ENCODE measurements at regions not wholly inside any gene's neighbourhood (a gene's known extent, or its start where the extent isn't known, plus 50 kb on each side); places are given as distances from the start of the nearest gene placed in this dataset.

DNA sequence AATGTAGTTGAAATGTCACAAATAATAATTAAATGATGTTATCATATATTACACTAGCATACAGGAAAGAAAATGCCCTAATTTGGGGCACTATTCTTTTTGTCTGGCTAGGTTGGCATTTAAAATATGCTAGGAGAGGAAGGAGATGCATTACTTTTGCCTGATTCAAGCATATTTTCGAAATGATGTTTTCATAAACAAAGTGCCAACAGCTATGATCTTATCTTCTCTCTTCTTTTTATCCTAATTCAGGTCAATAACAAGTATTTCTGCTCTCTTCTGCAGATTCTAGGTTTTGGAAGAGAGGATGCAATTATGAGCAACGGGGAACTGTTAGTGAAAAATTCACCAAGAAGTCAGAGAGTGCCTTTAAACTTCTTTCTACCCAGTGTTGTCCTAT lies 55.8 kb upstream of the NR2F2 start:
- Histone ChIP-seq H3K36me3 (ENCODE audit: insufficient read depth) (no peaks in the 10 kb centered on the region), H3K27me3 (ENCODE audit: insufficient read depth) (no peaks in the 10 kb centered on the region), H2AFZ (no peak overlapping the region), H3K4me3 (no peak overlapping the region), H3F3A (replicated peaks; ENCODE audit: low read depth) (no peaks in the 10 kb centered on the region), H3K9me2 (ENCODE audit: insufficient read depth) (no peaks in the 10 kb centered on the region), H3K27ac (ENCODE audit: low read depth) (no peak overlapping the region), H4K20me1 (replicated peaks; ENCODE audit: insufficient read depth) (no peaks in the 10 kb centered on the region), H3K79me2 (replicated peaks; ENCODE audit: insufficient read depth) (no peaks in the 10 kb centered on the region), H3K4me2 (no peak overlapping the region), H3K4me1 (ENCODE audit: insufficient read depth) (no peaks in the 10 kb centered on the region)
- Mint-ChIP-seq H3K27me3 (ENCODE audit: insufficient read depth, low read depth, poor library complexity) (peaks cover 6% of the 10 kb centered on the region), H3K27ac (no peak overlapping the region), H3K9me3 (no peaks in the 10 kb centered on the region), H3K36me3 (ENCODE audit: low read depth) (no peaks in the 10 kb centered on the region), H3K4me3 (no peak overlapping the region), H3K4me1 (0 out of 3 replicates have a peak, but pooled peaks cover 2% of the 10 kb centered on the region)
- no peak for DNase-seq (ENCODE audit: low spot score)
- no peak for TF ChIP-seq NANOG (IDR thresholded peaks at IDR 0.05; ENCODE audit: borderline replicate concordance)
- no peak for ATAC-seq

- H3K4me2 ChIP-seq = no peak overlapping the region
- DNase-seq (ENCODE audit: low spot score) (no peak), ATAC-seq (no peak)
- Mint-ChIP-seq H3K27me3 (ENCODE audit: insufficient read depth, low read depth, poor library complexity) (peaks cover 8% of the 10 kb centered on the region), H3K4me1 (0 out of 3 replicates have a peak, but pooled peaks cover 2% of the 10 kb centered on the region), H3K9me3 (no peaks in the 10 kb centered on the region), H3K4me3 (no peak overlapping the region), H3K36me3 (ENCODE audit: low read depth) (no peaks in the 10 kb centered on the region), H3K27ac (no peak overlapping the region)
- H3K4me3 ChIP-seq = no peak overlapping the region
- no peaks in the 10 kb centered on the region for H4K20me1 ChIP-seq (replicated peaks; ENCODE audit: insufficient read depth)
- no peaks in the 10 kb centered on the region for H3K9me2 ChIP-seq (ENCODE audit: insufficient read depth)
- H3K27ac ChIP-seq (ENCODE audit: low read depth) = no peak overlapping the region
- H3K27me3 ChIP-seq (ENCODE audit: insufficient read depth) = no peaks in the 10 kb centered on the region
- H3K4me1 ChIP-seq (ENCODE audit: insufficient read depth) = no peaks in the 10 kb centered on the region
- no peaks in the 10 kb centered on the region for H3K36me3 ChIP-seq (ENCODE audit: insufficient read depth)
- no peaks in the 10 kb centered on the region for H3K79me2 ChIP-seq (replicated peaks; ENCODE audit: insufficient read depth)
- H2AFZ ChIP-seq = no peak overlapping the region
- H3F3A ChIP-seq (replicated peaks; ENCODE audit: low read depth) = no peaks in the 10 kb centered on the region
- TF ChIP-seq JUNB (IDR thresholded peaks at IDR 0.05; ENCODE audit: unreplicated experiment) (no peak), POLR2AphosphoS5 (IDR thresholded peaks at IDR 0.05; ENCODE audit: low read depth) (no peak), ZNF114 (CRISPR knock-in tag; IDR thresholded peaks at IDR 0.05) (no peak), ZNF462 (CRISPR knock-in tag; IDR thresholded peaks at IDR 0.05) (no peak), REST (IDR thresholded peaks at IDR 0.05; ENCODE audit: unreplicated experiment) (no peak), NANOG (IDR thresholded peaks at IDR 0.05; ENCODE audit: borderline replicate concordance) (no peak), CTCF (conservative IDR thresholded peaks at IDR 0.05; ENCODE audit: low read depth in 2 of 2) (no peak), ZNF331 (CRISPR knock-in tag; IDR thresholded peaks at IDR 0.05; ENCODE audit: low read depth) (no peak)
These were observed 53.9 kb upstream of the NR2F2 start for GRCh38 chr15:96276438-96277210.
